ENCODE measurements at regions not wholly inside any gene's neighbourhood (a gene's known extent, or its start where the extent isn't known, plus 50 kb on each side); places are given as distances from the start of the nearest gene placed in this dataset.

DNA sequence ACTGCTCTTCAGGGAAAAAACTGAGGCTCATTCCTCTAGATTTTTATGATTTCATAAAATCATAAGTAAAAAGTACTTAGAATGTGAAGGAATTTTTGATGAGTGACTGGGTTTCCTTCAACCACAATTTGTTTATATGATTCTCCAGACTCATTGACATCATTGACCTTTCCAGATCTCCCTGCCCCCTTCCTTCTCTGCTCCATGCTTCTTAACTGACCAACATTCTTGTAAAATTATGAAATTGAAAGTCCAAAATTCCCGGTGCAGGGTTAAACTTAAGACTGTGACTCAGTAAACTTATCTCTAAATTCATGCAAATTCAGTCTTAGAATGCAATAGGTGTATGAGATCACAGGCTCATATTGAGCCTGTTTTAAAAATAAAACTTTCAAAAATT, 648.9 kb downstream of the TDRD15 start (continued):
- TF ChIP-seq KDM4B (CRISPR knock-in tag; IDR thresholded peaks at IDR 0.05) (no peak), SRSF1 (optimal IDR thresholded peaks at IDR 0.05; ENCODE audit: low read depth, low read length) (no peak), HNF4A (CRISPR knock-in tag; IDR thresholded peaks at IDR 0.05) (no peak), ISX (CRISPR knock-in tag; conservative IDR thresholded peaks at IDR 0.05) (no peak), ZSCAN21 (CRISPR knock-in tag; IDR thresholded peaks at IDR 0.05; ENCODE audit: borderline replicate concordance) (no peak)
- TF ChIP-seq, protein P1, sequence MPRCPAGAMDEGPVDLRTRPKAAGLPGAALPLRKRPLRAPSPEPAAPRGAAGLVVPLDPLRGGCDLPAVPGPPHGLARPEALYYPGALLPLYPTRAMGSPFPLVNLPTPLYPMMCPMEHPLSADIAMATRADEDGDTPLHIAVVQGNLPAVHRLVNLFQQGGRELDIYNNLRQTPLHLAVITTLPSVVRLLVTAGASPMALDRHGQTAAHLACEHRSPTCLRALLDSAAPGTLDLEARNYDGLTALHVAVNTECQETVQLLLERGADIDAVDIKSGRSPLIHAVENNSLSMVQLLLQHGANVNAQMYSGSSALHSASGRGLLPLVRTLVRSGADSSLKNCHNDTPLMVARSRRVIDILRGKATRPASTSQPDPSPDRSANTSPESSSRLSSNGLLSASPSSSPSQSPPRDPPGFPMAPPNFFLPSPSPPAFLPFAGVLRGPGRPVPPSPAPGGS (CRISPR knock-in tag; IDR thresholded peaks at IDR 0.05), result no peak

- H3K9ac ChIP-seq (ENCODE audit: insufficient read depth, low read depth, low read length), result no peak overlapping the region
- H3K79me2 ChIP-seq (ENCODE audit: insufficient read depth, low read length), result no peaks in the 10 kb centered on the region
- no TSS peak for BruUV-seq (replicated peaks)
- H3K4me2 ChIP-seq (ENCODE audit: low read depth, low read length), result no peak overlapping the region
- ChIA-PET POLR2A (no interaction called here), CTCF (ENCODE audit: low intra/inter-chr PET ratio, low total read pairs) (no interaction called here)
- DNase-seq (ENCODE audit: low spot score) (no peak), ATAC-seq (no peak), FAIRE-seq (no peak)
- no peaks in the 10 kb centered on the region for H3K27me3 ChIP-seq (ENCODE audit: control insufficient read depth in 1 of 2, insufficient read depth in 2 of 2, low read length in 2 of 2)
- H3K27ac ChIP-seq (ENCODE audit: extremely low read length, insufficient read depth, low read length), result no peak overlapping the region
- in situ Hi-C loops (cut with HindIII; ENCODE audit: extremely low pct_ligation_motif_present, low pct_unique_long_range_greater_than_20kb), result no loop called here
- intact Hi-C loops (cut with micrococcal nuclease; ENCODE audit: unreplicated experiment), result no loop called here
- H3K4me1 ChIP-seq (ENCODE audit: insufficient read depth, low read length), result no peaks in the 10 kb centered on the region
- no peak overlapping the region for H2AFZ ChIP-seq (ENCODE audit: low read length)
- no peaks in the 10 kb centered on the region for H3K9me3 ChIP-seq (ENCODE audit: low read length)
- no peaks in the 10 kb centered on the region for H3K36me3 ChIP-seq (replicated peaks in 1 of 2; ENCODE audit: control insufficient read depth in 1 of 2, insufficient read depth in 2 of 2, low read length in 2 of 2)
- no peaks in the 10 kb centered on the region; the same call in 1 of the 2 replicates for H4K20me1 ChIP-seq (ENCODE audit: insufficient read depth, low read length)
- TF ChIP-seq ZNF136 (CRISPR knock-in tag; IDR thresholded peaks at IDR 0.05; ENCODE audit: low read depth) (no peak), ZFP36L1 (CRISPR knock-in tag; IDR thresholded peaks at IDR 0.05) (no peak), ZBTB3 (CRISPR knock-in tag; IDR thresholded peaks at IDR 0.05; ENCODE audit: borderline replicate concordance, low read depth) (no peak), ZNF484 (CRISPR knock-in tag; IDR thresholded peaks at IDR 0.05; ENCODE audit: borderline replicate concordance, low read depth) (no peak)
- TF ChIP-seq, protein P2, sequence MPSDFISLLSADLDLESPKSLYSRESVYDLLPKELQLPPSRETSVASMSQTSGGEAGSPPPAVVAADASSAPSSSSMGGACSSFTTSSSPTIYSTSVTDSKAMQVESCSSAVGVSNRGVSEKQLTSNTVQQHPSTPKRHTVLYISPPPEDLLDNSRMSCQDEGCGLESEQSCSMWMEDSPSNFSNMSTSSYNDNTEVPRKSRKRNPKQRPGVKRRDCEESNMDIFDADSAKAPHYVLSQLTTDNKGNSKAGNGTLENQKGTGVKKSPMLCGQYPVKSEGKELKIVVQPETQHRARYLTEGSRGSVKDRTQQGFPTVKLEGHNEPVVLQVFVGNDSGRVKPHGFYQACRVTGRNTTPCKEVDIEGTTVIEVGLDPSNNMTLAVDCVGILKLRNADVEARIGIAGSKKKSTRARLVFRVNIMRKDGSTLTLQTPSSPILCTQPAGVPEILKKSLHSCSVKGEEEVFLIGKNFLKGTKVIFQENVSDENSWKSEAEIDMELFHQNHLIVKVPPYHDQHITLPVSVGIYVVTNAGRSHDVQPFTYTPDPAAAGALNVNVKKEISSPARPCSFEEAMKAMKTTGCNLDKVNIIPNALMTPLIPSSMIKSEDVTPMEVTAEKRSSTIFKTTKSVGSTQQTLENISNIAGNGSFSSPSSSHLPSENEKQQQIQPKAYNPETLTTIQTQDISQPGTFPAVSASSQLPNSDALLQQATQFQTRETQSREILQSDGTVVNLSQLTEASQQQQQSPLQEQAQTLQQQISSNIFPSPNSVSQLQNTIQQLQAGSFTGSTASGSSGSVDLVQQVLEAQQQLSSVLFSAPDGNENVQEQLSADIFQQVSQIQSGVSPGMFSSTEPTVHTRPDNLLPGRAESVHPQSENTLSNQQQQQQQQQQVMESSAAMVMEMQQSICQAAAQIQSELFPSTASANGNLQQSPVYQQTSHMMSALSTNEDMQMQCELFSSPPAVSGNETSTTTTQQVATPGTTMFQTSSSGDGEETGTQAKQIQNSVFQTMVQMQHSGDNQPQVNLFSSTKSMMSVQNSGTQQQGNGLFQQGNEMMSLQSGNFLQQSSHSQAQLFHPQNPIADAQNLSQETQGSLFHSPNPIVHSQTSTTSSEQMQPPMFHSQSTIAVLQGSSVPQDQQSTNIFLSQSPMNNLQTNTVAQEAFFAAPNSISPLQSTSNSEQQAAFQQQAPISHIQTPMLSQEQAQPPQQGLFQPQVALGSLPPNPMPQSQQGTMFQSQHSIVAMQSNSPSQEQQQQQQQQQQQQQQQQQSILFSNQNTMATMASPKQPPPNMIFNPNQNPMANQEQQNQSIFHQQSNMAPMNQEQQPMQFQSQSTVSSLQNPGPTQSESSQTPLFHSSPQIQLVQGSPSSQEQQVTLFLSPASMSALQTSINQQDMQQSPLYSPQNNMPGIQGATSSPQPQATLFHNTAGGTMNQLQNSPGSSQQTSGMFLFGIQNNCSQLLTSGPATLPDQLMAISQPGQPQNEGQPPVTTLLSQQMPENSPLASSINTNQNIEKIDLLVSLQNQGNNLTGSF (CRISPR knock-in tag; IDR thresholded peaks at IDR 0.05), result no peak
- H3K4me3 ChIP-seq (replicated peaks in 1 of 3; ENCODE audit: insufficient read depth in 1 of 3, low read depth in 2 of 3, low read length in 3 of 3), result no peak overlapping the region
These were observed 649.4 kb downstream of the TDRD15 start for GRCh38 chr2:21773168-21773567.

Data from HepG2 (cell line).